GM21619 (cell line): ENCODE measurements at regions not wholly inside any gene's neighbourhood (a gene's known extent, or its start where the extent isn't known, plus 50 kb on each side); places are given as distances from the start of the nearest gene placed in this dataset.
"Not testable (repeated sequence)": the region's sequence is repeated elsewhere in the genome, so short reads cannot be mapped to it uniquely, and the experiment has no call there.

Experiments
- ATAC-seq: cut with Tn5 transposase; IDR thresholded peaks from one replicate; pipeline ENCODE4 v1.9.1; 2021; ENCODE audit not compliant: unreplicated experiment

- no peak for ATAC-seq
These were observed 491.2 kb downstream of the PIK3C3 start for GRCh38 chr18:42446195-42446594.

GRCh38 chr18:42447688-42448087 is 492.7 kb downstream of the PIK3C3 start:
- ATAC-seq = no peak

GRCh38 chr18:42458226-42458625 is 503.2 kb downstream of the PIK3C3 start:
- ATAC-seq = no peak

GRCh38 chr18:42459873-42460272 is 504.8 kb downstream of the PIK3C3 start:
- no peak for ATAC-seq

GRCh38 chr18:42471885-42472284 is 516.9 kb downstream of the PIK3C3 start:
- ATAC-seq = no peak

- ATAC-seq = no peak
These were observed 518.6 kb downstream of the PIK3C3 start for GRCh38 chr18:42473611-42474010.

GRCh38 chr18:42474577-42474976 is 519.5 kb downstream of the PIK3C3 start:
- no peak for ATAC-seq

- ATAC-seq = no peak
These were observed 520.1 kb downstream of the PIK3C3 start for GRCh38 chr18:42475157-42475556.

- ATAC-seq = no peak
These were observed 522.2 kb downstream of the PIK3C3 start for GRCh38 chr18:42477267-42477666.

GRCh38 chr18:42480441-42480840 is 525.4 kb downstream of the PIK3C3 start:
- ATAC-seq = no peak

GRCh38 chr18:42484648-42485047 is 529.6 kb downstream of the PIK3C3 start:
- ATAC-seq = no peak

GRCh38 chr18:42486271-42486670 is 531.2 kb downstream of the PIK3C3 start:
- ATAC-seq = no peak

GRCh38 chr18:42508683-42509296 is 553.8 kb downstream of the PIK3C3 start:
- ATAC-seq = no peak

- peak; percentile 89 for ATAC-seq
These were observed 554.8 kb downstream of the PIK3C3 start for GRCh38 chr18:42509750-42510415.

- no peak for ATAC-seq
These were observed 555.5 kb downstream of the PIK3C3 start for GRCh38 chr18:42510540-42510939.

- no peak for ATAC-seq
These were observed 558.4 kb downstream of the PIK3C3 start for GRCh38 chr18:42513441-42513840.

- ATAC-seq = no peak
These were observed 559.5 kb downstream of the PIK3C3 start for GRCh38 chr18:42514512-42514911.

GRCh38 chr18:42517896-42518295 is 562.9 kb downstream of the PIK3C3 start:
- ATAC-seq = no peak

GRCh38 chr18:42518331-42518730 is 563.3 kb downstream of the PIK3C3 start:
- not testable (repeated sequence) for ATAC-seq

- ATAC-seq = no peak
These were observed 565.1 kb downstream of the PIK3C3 start for GRCh38 chr18:42520138-42520537.

- ATAC-seq = no peak
These were observed 570.9 kb downstream of the PIK3C3 start for GRCh38 chr18:42525905-42526304.

GRCh38 chr18:42527766-42528165 is 572.7 kb downstream of the PIK3C3 start:
- ATAC-seq = no peak

GRCh38 chr18:42530276-42530675 is 575.2 kb downstream of the PIK3C3 start:
- ATAC-seq = no peak
